Endothelial cell (in vitro differentiated cells): ENCODE measurements at regions not wholly inside any gene's neighbourhood (a gene's known extent, or its start where the extent isn't known, plus 50 kb on each side); places are given as distances from the start of the nearest gene placed in this dataset.

Source experiments
- DNase-seq: peaks from one replicate; pipeline ENCODE4 v3.0.0; 2021; ENCODE audit warnings: low spot score
- H3K27ac Mint-ChIP-seq: one replicate; pipeline ENCODE4 v1.8.0; 2021; ENCODE audit warnings: mixed read lengths, inconsistent platforms; ENCODE audit not compliant: unreplicated experiment
- H3K27me3 Mint-ChIP-seq: one replicate; pipeline ENCODE4 v1.8.0; 2021; ENCODE audit warnings: mild to moderate bottlenecking, moderate library complexity, mixed read lengths, inconsistent platforms; ENCODE audit not compliant: unreplicated experiment
- H3K36me3 Mint-ChIP-seq: one replicate; pipeline ENCODE4 v1.8.0; 2021; ENCODE audit warnings: mild to moderate bottlenecking, low read depth, mixed read lengths, inconsistent platforms; ENCODE audit not compliant: unreplicated experiment
- H3K4me1 Mint-ChIP-seq: one replicate; pipeline ENCODE4 v1.8.0; 2021; ENCODE audit warnings: mild to moderate bottlenecking, mixed read lengths, inconsistent platforms; ENCODE audit not compliant: unreplicated experiment
- H3K4me3 Mint-ChIP-seq: one replicate; pipeline ENCODE4 v1.8.0; 2021; ENCODE audit warnings: mild to moderate bottlenecking, mixed read lengths, inconsistent platforms; ENCODE audit not compliant: unreplicated experiment
- H3K9me3 Mint-ChIP-seq: one replicate; pipeline ENCODE4 v1.8.0; 2021; ENCODE audit warnings: mixed read lengths, inconsistent platforms; ENCODE audit not compliant: unreplicated experiment
- TF ChIP-seq, protein P1 (sequence below): fragments of 200-600 bp; sonication (generic); IDR thresholded peaks from one replicate; pipeline ENCODE4 v1.5.0; 2021; ENCODE audit warnings: antibody characterized with exemption; ENCODE audit not compliant: unreplicated experiment

- Mint-ChIP-seq H3K27ac (no peak overlapping the region), H3K27me3 (no peaks in the 10 kb centered on the region), H3K4me3 (no peak overlapping the region), H3K36me3 (no peaks in the 10 kb centered on the region), H3K9me3 (no peaks in the 10 kb centered on the region), H3K4me1 (no peaks in the 10 kb centered on the region)
- TF ChIP-seq, protein P1, sequence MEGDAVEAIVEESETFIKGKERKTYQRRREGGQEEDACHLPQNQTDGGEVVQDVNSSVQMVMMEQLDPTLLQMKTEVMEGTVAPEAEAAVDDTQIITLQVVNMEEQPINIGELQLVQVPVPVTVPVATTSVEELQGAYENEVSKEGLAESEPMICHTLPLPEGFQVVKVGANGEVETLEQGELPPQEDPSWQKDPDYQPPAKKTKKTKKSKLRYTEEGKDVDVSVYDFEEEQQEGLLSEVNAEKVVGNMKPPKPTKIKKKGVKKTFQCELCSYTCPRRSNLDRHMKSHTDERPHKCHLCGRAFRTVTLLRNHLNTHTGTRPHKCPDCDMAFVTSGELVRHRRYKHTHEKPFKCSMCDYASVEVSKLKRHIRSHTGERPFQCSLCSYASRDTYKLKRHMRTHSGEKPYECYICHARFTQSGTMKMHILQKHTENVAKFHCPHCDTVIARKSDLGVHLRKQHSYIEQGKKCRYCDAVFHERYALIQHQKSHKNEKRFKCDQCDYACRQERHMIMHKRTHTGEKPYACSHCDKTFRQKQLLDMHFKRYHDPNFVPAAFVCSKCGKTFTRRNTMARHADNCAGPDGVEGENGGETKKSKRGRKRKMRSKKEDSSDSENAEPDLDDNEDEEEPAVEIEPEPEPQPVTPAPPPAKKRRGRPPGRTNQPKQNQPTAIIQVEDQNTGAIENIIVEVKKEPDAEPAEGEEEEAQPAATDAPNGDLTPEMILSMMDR: no peak
- no peak for DNase-seq
Measured at GRCh38 chr3:191148131-191148530, 50.9 kb upstream of the OSTN start.

GRCh38 chr3:191143224-191143623, 55.8 kb upstream of the OSTN start:
- Mint-ChIP-seq H3K4me3 (no peak overlapping the region), H3K4me1 (no peaks in the 10 kb centered on the region), H3K9me3 (no peaks in the 10 kb centered on the region), H3K36me3 (no peaks in the 10 kb centered on the region), H3K27ac (no peak overlapping the region), H3K27me3 (no peaks in the 10 kb centered on the region)
- TF ChIP-seq, protein P1: no peak
- DNase-seq: no peak

DNA sequence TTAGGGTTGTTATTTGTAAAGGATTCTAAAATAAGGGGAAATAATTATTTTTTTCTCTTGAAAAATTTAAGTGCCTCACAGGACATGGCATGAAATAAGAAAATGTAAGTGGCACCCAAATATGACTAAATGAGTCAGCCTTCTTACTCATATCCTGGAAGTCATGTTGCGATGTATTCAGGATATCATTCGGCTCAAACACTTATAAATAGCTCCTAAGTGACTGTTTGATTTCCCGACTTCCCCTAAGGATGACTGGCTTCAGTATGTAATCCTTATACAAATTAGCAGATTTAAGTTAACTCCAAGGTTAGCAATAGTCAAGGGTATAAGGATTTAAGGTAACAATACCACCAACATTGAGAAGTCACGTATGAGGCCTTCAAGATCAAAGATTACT, 57.3 kb upstream of the OSTN start:
- Mint-ChIP-seq H3K9me3 (no peaks in the 10 kb centered on the region), H3K4me1 (no peaks in the 10 kb centered on the region), H3K36me3 (no peaks in the 10 kb centered on the region), H3K4me3 (no peak overlapping the region), H3K27me3 (no peaks in the 10 kb centered on the region), H3K27ac (no peak overlapping the region)
- no peak for DNase-seq
- TF ChIP-seq, protein P1: no peak

GRCh38 chr3:191139736-191140135, 59.3 kb upstream of the OSTN start:
- no peaks in the 10 kb centered on the region for H3K9me3 Mint-ChIP-seq

DNA sequence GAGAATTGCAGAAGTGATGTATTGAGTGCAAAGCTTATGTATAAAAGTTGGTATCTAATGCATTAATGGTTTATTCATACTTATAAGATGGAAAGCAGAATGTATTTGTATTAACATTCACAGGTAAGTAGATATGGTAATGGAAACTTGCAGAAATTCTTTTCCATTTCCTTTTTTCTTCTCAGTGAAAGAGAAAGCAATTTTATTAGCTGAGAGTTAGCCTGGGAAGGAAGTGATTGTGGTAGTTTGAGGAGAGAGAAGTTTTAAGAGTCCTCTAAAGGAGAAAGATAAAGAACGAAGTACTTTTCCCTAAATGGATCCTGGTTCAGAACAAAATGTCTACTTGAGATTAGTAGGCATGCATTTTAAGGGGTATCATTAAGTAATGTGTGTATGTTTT, 60.1 kb upstream of the OSTN start:
- no peaks in the 10 kb centered on the region for H3K4me1 Mint-ChIP-seq
- DNase-seq: no peak
- H3K27ac Mint-ChIP-seq: no peak overlapping the region
- TF ChIP-seq, protein P1: no peak
- no peaks in the 10 kb centered on the region for H3K27me3 Mint-ChIP-seq
- H3K4me3 Mint-ChIP-seq: no peak overlapping the region
- no peaks in the 10 kb centered on the region for H3K36me3 Mint-ChIP-seq
- H3K9me3 Mint-ChIP-seq: no peaks in the 10 kb centered on the region

More at GRCh38 chr3:191139736-191140135, 59.3 kb upstream of the OSTN start:
- H3K4me1 Mint-ChIP-seq: no peaks in the 10 kb centered on the region
- no peak for DNase-seq
- H3K27ac Mint-ChIP-seq: no peak overlapping the region
- no peaks in the 10 kb centered on the region for H3K36me3 Mint-ChIP-seq
- TF ChIP-seq, protein P1: no peak
- no peak overlapping the region for H3K4me3 Mint-ChIP-seq
- H3K27me3 Mint-ChIP-seq: no peaks in the 10 kb centered on the region
